ENCODE measurements at regions not wholly inside any gene's neighbourhood (a gene's known extent, or its start where the extent isn't known, plus 50 kb on each side); places are given as distances from the start of the nearest gene placed in this dataset.
A peak's percentile ranks its signal among the peaks of the same experiment; 100 is the strongest.
"Not testable (repeated sequence)": the region's sequence is repeated elsewhere in the genome, so short reads cannot be mapped to it uniquely, and the experiment has no call there.

GRCh38 chr22:47422736-47423135, 660.3 kb downstream of the TBC1D22A start:
- no peak for DNase-seq

- no peak for DNase-seq
These were observed 659.4 kb downstream of the TBC1D22A start for GRCh38 chr22:47421846-47422245.

DNA sequence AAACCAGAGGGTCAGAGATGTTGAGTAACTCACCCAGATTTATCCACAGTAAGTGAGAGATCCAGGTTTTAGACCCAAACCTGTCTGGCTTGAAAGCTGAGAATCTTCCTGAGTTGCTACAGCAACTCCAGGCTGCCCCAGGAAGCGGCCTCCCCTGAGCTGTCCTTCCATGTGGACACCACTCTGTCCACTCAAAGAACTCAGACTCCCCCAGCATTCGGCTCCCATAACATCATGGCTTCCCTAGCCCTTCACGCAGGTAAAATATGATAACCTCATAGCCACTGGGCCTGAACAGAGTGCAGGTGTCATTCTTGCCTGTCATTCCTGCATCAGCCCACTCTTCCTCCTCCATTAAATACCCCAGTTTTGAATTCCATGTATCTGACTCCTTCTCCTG, 657.8 kb downstream of the TBC1D22A start:
- DNase-seq, result no peak

- DNase-seq, result no peak
These were observed 656.8 kb downstream of the TBC1D22A start for GRCh38 chr22:47419239-47419638.

DNA sequence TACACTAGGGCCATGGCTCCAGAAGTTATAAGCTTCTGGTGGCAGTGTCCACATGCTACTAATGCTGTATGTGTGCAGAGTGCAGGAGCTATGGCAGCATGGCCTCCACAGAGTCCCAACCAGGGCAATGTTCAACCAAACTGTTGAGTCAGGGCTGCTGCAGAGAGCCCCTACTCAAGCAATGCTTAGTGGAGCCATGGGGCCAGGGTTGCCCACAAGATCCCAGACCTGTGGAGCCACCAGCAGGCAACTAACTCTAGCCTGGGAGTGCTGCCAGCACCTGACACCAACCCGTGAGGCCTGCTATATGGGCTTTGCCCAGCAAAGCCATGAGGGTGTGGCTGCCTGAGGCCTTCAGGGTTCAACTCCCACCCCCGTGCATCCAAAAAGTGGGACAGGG, 655.2 kb downstream of the TBC1D22A start:
- DNase-seq, result no peak

DNA sequence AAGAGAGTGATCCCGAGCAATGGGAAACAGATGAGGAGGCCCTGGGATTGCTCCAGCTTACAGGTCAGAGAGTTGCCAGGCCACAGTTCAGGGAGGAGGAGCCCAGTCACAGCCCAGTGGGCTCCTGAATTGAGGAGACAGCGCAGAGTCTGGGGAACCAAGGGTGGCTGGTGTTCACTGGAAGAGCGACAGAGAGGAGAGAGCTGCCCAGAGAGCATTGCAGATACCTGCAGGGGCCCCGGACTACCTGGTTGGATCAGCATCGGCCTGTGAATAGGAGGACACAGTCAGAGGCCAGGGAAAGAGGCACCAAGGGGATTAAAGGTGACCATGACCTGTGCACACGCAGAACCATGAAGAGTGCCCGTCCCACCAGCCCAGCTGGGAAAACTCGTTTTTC, 648.6 kb downstream of the TBC1D22A start:
- DNase-seq, result no peak

DNA sequence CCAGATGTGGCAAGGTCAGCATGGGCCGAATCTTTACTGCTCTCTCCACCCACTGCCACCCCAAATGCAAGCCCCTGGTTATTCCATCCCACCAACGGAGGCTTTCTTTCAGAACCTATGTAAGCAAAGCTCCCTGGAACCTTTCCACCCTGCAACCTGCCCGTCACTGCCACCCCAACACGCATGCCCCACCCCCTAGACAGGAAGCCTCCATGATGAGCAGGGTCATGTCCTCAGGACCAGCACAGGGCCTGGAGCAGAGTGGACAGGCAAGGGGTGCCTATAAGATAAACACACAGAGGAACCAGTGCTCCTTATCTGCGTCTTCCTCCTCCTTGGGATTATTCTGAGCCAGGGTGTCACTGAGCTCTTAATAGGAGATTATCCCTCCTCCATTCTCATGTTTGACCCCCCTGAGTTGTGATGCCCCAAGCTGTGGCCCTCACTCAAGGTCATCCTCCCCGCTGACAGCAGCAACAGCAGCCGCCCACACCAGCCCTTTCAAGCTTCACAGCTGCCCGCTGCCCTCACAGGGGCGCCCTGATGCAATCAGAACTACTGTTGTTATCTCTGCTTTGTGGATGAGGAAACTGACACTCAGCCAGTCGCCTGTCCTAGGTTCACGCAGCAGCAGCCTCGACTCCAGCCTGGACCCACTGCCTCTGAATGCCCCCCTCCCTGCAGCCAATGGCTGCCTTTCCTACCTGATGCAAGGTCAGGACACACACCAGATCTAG, 647.3 kb downstream of the TBC1D22A start:
- DNase-seq, result no peak

DNA sequence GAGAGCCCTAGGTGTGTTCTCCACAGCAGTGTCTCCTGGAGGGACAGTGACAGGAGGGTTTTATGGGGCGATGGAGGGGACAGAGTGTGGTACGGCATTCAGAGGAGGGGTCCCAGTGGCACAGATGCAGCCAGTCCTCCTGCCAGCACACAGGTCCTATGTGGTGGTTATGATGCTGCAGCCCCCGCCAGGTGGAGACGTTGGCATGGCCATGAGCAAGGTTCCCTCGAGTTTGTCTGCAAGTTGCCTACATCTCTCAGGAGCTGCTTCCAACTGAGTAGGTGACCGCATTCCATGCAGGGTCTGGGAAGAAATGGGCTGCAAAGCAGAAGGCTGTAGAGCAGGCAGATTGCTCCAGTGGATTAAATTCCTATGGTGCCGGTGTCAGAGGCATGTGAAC, 646.0 kb downstream of the TBC1D22A start:
- DNase-seq, result no peak

GRCh38 chr22:47407461-47408025, 645.1 kb downstream of the TBC1D22A start:
- DNase-seq, result no peak

- DNase-seq, result no peak
These were observed 644.4 kb downstream of the TBC1D22A start for GRCh38 chr22:47406896-47407295.

GRCh38 chr22:47406180-47406834, 643.9 kb downstream of the TBC1D22A start:
- no peak for DNase-seq

- DNase-seq, result not testable (repeated sequence)
These were observed 642.8 kb downstream of the TBC1D22A start for GRCh38 chr22:47405222-47405621.

- no peak for DNase-seq
These were observed 640.6 kb downstream of the TBC1D22A start for GRCh38 chr22:47402876-47403525.

- peak in 1 of 4 experiments; percentile 10 for DNase-seq
These were observed 639.7 kb downstream of the TBC1D22A start for GRCh38 chr22:47401976-47402770.

DNA sequence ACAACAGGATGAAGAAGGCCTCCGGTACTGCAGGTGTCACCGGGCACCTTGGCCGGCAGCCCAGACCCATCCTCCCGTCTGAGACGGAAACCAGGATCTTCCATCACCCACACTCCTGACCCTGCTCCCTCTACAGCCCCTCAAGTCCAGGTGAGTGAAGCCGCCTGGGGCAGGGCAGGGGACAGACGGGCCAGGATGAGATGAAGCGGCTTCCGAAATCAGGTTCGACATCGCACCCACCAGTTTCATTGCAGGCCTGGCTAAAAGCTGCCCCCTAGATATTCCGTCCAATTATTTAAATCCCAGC, 639.1 kb downstream of the TBC1D22A start:
- DNase-seq, result no peak

DNA sequence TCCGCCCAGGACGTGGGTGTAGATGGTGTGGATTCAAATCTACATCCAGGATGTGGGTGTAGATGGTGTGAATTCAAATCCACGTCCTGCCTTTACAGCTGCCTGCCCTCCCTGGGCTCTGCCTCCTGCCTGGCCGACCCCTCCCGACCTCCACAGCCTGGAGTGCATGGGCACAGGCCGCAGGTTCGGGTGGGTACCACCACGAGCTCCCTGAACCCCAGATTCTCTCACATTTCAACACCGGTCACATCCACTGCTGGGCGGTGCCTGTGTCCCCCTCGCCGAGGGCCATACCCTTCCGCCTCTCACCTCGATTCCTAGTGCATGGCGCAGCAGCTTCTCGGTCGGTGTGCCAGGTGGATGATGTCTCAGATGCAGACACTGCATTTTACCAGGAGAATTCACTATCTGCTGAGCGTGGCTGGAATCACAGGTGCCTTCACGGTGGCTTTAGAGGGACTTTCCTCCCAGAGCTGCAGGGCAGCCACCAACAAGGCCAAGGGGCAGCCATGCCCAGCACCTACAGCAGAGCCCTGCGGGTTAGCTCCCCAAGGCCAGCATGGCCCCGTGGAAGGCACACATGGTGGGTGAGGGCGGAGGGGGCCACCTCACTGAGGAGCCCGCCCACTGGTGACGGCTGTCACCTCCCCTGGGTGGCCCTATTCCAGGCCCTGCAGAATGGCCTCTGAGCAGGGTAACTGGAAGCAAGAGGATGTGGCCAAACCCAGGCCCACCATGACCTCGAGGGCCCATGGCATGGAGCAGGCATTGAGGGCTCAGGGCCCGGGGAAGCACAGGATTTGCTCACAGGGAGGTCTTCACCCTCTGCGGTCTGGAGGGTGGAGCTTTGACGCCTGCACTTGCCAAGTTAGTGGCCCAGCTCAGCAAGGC, 638.5 kb downstream of the TBC1D22A start:
- DNase-seq, result no peak

DNA sequence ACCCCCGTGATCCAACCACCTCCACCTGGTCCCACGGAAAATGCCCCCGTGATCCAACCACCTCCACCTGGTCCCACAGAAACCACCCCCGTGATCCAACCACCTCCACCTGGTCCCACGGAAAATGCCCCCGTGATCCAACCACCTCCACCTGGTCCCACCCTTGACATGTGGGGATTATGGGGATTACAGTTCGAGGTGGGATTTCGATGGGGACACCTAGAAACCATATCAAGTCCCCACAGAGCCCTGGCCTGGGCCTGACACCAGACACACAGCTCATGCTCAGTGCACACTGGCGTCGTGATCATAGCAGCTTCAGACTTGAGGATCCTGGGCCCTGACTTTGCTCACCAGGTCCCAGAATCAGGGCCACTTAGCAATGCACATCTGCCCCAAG, 637.7 kb downstream of the TBC1D22A start:
- DNase-seq, result not testable (repeated sequence)

GRCh38 chr22:47398921-47399790, 636.7 kb downstream of the TBC1D22A start:
- DNase-seq, result no peak

- no peak for DNase-seq
These were observed 636.0 kb downstream of the TBC1D22A start for GRCh38 chr22:47398491-47398890.

DNA sequence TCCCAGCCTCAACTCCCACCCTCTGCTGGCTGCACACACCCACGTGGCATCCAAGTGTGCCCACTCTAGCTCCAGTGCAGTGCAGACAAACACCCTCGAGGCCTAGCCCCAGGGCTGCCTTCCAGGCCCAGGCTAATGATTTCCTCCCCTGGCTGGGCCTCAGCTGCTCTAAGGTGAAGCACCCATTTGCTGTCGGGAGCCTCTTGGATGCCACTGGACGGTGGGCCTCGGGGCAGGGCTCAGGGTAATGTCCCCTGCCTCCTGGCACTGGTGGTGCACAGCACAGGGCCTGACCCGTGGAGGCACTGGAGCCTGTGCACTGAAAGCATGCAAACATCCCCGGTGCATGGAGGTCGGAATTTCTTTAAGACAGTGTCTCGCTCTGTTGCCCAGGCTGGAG, 635.2 kb downstream of the TBC1D22A start:
- no peak for DNase-seq

DNA sequence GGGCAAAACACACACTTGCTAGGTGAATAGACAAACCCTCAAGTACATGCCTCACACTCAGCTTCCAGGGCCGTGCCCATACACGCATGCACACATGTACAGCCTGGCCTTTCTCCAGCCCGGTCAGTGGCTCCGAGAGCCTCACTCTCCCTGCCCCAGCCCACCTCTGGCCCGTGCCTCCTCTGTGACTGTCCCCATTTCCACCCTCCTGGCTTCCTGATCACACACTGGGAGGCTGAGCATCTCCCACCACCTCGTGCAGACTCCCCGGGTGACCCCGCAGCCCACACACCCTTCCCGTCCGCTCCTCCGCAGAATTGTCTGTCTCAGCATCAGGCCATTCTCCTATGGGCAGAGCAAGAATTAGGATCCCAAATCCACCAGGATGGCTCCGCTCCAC, 634.1 kb downstream of the TBC1D22A start:
- DNase-seq, result no peak
